Endothelial cell of umbilical vein (primary cell): ENCODE measurements at regions not wholly inside any gene's neighbourhood (a gene's known extent, or its start where the extent isn't known, plus 50 kb on each side); places are given as distances from the start of the nearest gene placed in this dataset.

Experiments
- BruUV-seq: library from RNA; stranded (reverse); fragments of 400-500 nt; replicated peaks from 2 replicates; lab custom pipeline; 2021; lab: Mats Ljungman, UMichigan
- CTCF ChIA-PET: fragments of 300-600, 350-600 bp; sonication (Branson Sonifier 250); formaldehyde crosslinking; loops from one replicate; lab custom pipeline; 2021; ENCODE audit warnings: antibody characterized with exemption, inconsistent platforms; lab: Charles Lee
- POLR2A ChIA-PET: fragments of 300-600, 350-600 bp; sonication (Branson Sonifier 250); formaldehyde crosslinking; loops from one replicate; lab custom pipeline; 2021; ENCODE audit warnings: antibody characterized with exemption, inconsistent platforms; lab: Charles Lee
- DNase-seq: peaks from one replicate; pipeline ENCODE4 v3.0.0-alpha.2; 2011; ENCODE audit warnings: low read depth, low spot score
- FAIRE-seq: peaks from 2 replicates; lab custom pipeline; 2011; peaks lifted over from hg19 to GRCh38; lab: Jason Lieb, UNC
- H2AFZ ChIP-seq: 2 replicates; pipeline ENCODE4 v1.6.0; 2012; ENCODE audit warnings: low read depth, low read length, control low read depth, inconsistent platforms
- H3K27ac ChIP-seq: 2 replicates; pipeline ENCODE4 v1.5.1; 2011; ENCODE audit warnings: low read depth, mild to moderate bottlenecking, control low read depth, low read length, moderate library complexity; ENCODE audit not compliant: insufficient read depth
- H3K27me3 ChIP-seq, 2 experiments: 2 replicates each; pipeline versions ENCODE4 v1.6.0 to v1.6.1; 2011; ENCODE audit warnings: low read length in 2 of 2, mixed read lengths in 1 of 2; ENCODE audit not compliant: control insufficient read depth in 2 of 2, insufficient read depth in 2 of 2
- H3K36me3 ChIP-seq, 2 experiments: 2 replicates in 1 of 2; 3 replicates in 1 of 2; pipeline ENCODE4 v1.5.1; 2011; ENCODE audit warnings: low read length in 2 of 2, mild to moderate bottlenecking in 1 of 2, moderate library complexity in 1 of 2; ENCODE audit not compliant: control insufficient read depth in 2 of 2, insufficient read depth in 2 of 2; ENCODE audit errors: extremely low read depth in 1 of 2
- H3K4me1 ChIP-seq: 3 replicates; pipeline ENCODE4 v1.5.1; 2011; ENCODE audit warnings: mild to moderate bottlenecking, low read length; ENCODE audit not compliant: control insufficient read depth, insufficient read depth; ENCODE audit errors: extremely low read depth
- H3K4me2 ChIP-seq: 2 replicates; pipeline ENCODE4 v1.6.1; 2011; ENCODE audit warnings: low read length, control low read depth, mixed read lengths; ENCODE audit not compliant: insufficient read depth
- H3K4me3 ChIP-seq, 3 experiments: fragments of 200-600 bp in 1 of 3; sonication (generic), shearing (Covaris generic) in 1 of 3; replicated peaks in 1 of 3; 2 replicates each; pipeline ENCODE4 v1.5.1; 2011 to 2016; ENCODE audit warnings: control low read depth in 3 of 3, low read length in 3 of 3, mild to moderate bottlenecking in 2 of 3, inconsistent platforms in 1 of 3, low read depth in 1 of 3, moderate library complexity in 1 of 3; ENCODE audit not compliant: insufficient read depth in 1 of 3
- H3K79me2 ChIP-seq: 2 replicates; pipeline ENCODE4 v1.6.0; 2012; ENCODE audit warnings: low read length, inconsistent platforms; ENCODE audit not compliant: control insufficient read depth, insufficient read depth
- H3K9ac ChIP-seq: replicated peaks from 2 replicates; pipeline ENCODE3; 2011; ENCODE audit warnings: low read length, control low read depth; ENCODE audit not compliant: insufficient read depth; ENCODE audit errors: extremely low read depth
- H3K9me1 ChIP-seq: replicated peaks from 3 replicates; pipeline ENCODE4 v1.6.0; 2011; ENCODE audit warnings: mild to moderate bottlenecking, low read length; ENCODE audit not compliant: control insufficient read depth, insufficient read depth; ENCODE audit errors: extremely low read depth
- H3K9me3 ChIP-seq: replicated peaks from 2 replicates; pipeline ENCODE4 v1.5.1; 2012; ENCODE audit warnings: low read length, inconsistent platforms; ENCODE audit not compliant: control insufficient read depth, insufficient read depth
- H4K20me1 ChIP-seq: replicated peaks from 2 replicates; pipeline ENCODE3; 2011; ENCODE audit warnings: mild to moderate bottlenecking, low read length; ENCODE audit not compliant: control insufficient read depth, insufficient read depth; ENCODE audit errors: extremely low read depth
- CTCF ChIP-seq, 2 donors: IDR thresholded peaks; 1 replicate in 1 of 2; 2 replicates in 1 of 2; pipeline ENCODE4 v1.5.1; 2011; ENCODE audit warnings: low read length in 2 of 2, mild to moderate bottlenecking in 2 of 2, moderate library complexity in 2 of 2, control low read depth in 1 of 2, inconsistent platforms in 1 of 2, low read depth in 1 of 2; ENCODE audit not compliant: insufficient read depth in 1 of 2; ENCODE audit errors: extremely low read depth in 1 of 2
- EZH2 ChIP-seq: IDR thresholded peaks from 2 replicates; pipeline ENCODE4 v1.6.1; 2012; ENCODE audit warnings: borderline replicate concordance, low read depth, mild to moderate bottlenecking, moderate library complexity, low read length, inconsistent platforms; ENCODE audit not compliant: severe bottlenecking
- FOS ChIP-seq: IDR thresholded peaks from 2 replicates; pipeline ENCODE4 v1.6.1; 2011; ENCODE audit warnings: mild to moderate bottlenecking, low read length, moderate library complexity, borderline replicate concordance; ENCODE audit not compliant: insufficient read depth
- GATA2 ChIP-seq: IDR thresholded peaks from 2 replicates; pipeline ENCODE4 v1.7.0; 2011; ENCODE audit warnings: low read depth, mild to moderate bottlenecking, moderate library complexity, mixed read lengths, low read length; ENCODE audit not compliant: insufficient read length, insufficient read depth
- JUN ChIP-seq: IDR thresholded peaks from 2 replicates; pipeline ENCODE4 v1.6.1; 2011; ENCODE audit warnings: borderline replicate concordance, low read depth; ENCODE audit not compliant: insufficient read length, insufficient read depth
- MAX ChIP-seq: IDR thresholded peaks from 2 replicates; pipeline ENCODE4 v1.6.1; 2011; ENCODE audit not compliant: insufficient read depth, insufficient read length
- MYC ChIP-seq: IDR thresholded peaks from one replicate; pipeline ENCODE4 v1.6.1; 2011; ENCODE audit warnings: mild to moderate bottlenecking, low read depth, low read length
- POLR2A ChIP-seq: IDR thresholded peaks from 2 replicates; pipeline ENCODE4 v1.6.1; 2012; ENCODE audit warnings: low read depth, mild to moderate bottlenecking, control low read depth, low read length
- POLR2AphosphoS5 ChIP-seq: IDR thresholded peaks from 2 replicates; pipeline ENCODE4 v1.6.1; 2012; ENCODE audit warnings: low read depth, mild to moderate bottlenecking, control low read depth, low read length, moderate library complexity; ENCODE audit not compliant: insufficient read depth
- dilution Hi-C: fragments of 300-500 bp; cut with MboI; formaldehyde crosslinking; loops from one replicate; pipeline ENCODE4 v1.15.0; 2019; ENCODE audit warnings: low sequenced_read_pairs; ENCODE audit not compliant: extremely low pct_ligation_motif_present
- intact Hi-C: fragments of 100-400 bp; cut with micrococcal nuclease; formaldehyde crosslinking; loops from one replicate; pipeline ENCODE4 v1.10.0; 2022

- no peaks in the 10 kb centered on the region for H3K4me1 ChIP-seq
- DNase-seq: no peak
- dilution Hi-C loops (no loop called here), intact Hi-C loops (no loop called here)
- TF ChIP-seq CTCF (IDR thresholded peaks at IDR 0.05; ENCODE audit: extremely low read depth in 1 of 2, insufficient read depth in 1 of 2, low read depth in 1 of 2, low read length in 2 of 2) (no peak), POLR2AphosphoS5 (no peak), POLR2A (no peak), MYC (no peak), FOS (no peak), EZH2 (no peak), JUN (no peak), MAX (no peak), GATA2 (no peak)
- H3K79me2 ChIP-seq: no peaks in the 10 kb centered on the region
- BruUV-seq: no TSS peak
- H3K27me3 ChIP-seq: no peaks in the 10 kb centered on the region
- H3K27ac ChIP-seq: no peak overlapping the region
- no peaks in the 10 kb centered on the region for H3K36me3 ChIP-seq
- CTCF ChIA-PET: no interaction called here
- no peak overlapping the region for H3K4me2 ChIP-seq
- H3K9me1 ChIP-seq: no peaks in the 10 kb centered on the region
- no peak overlapping the region for H2AFZ ChIP-seq
- FAIRE-seq: no peak
- POLR2A ChIA-PET: no interaction called here
- no peak overlapping the region for H3K4me3 ChIP-seq
- H4K20me1 ChIP-seq: no peaks in the 10 kb centered on the region
- no peaks in the 10 kb centered on the region for H3K9me3 ChIP-seq
- H3K9ac ChIP-seq: no peak overlapping the region
Measured at GRCh38 chr9:135187365-135187764, 99.9 kb downstream of the OLFM1 start.
